Type B pancreatic cell (in vitro differentiated cells): ENCODE measurements at regions not wholly inside any gene's neighbourhood (a gene's known extent, or its start where the extent isn't known, plus 50 kb on each side); places are given as distances from the start of the nearest gene placed in this dataset.

Experiments
- DNase-seq: peaks from one replicate; pipeline ENCODE4 v3.0.0; 2021; ENCODE audit warnings: mixed read lengths; ENCODE audit not compliant: unreplicated experiment; ENCODE audit errors: extremely low spot score
- H3K27ac Mint-ChIP-seq: 2 replicates; pipeline ENCODE4 v1.8.0; 2021; ENCODE audit warnings: mild to moderate bottlenecking, mixed read lengths
- H3K27me3 Mint-ChIP-seq: 2 replicates; pipeline ENCODE4 v1.8.0; 2021; ENCODE audit warnings: mixed read lengths
- H3K36me3 Mint-ChIP-seq: 2 replicates; pipeline ENCODE4 v1.8.0; 2021; ENCODE audit warnings: mixed read lengths
- H3K4me1 Mint-ChIP-seq: one replicate; pipeline ENCODE4 v1.8.0; 2021; ENCODE audit warnings: mixed read lengths; ENCODE audit not compliant: unreplicated experiment
- H3K4me3 Mint-ChIP-seq: 2 replicates; pipeline ENCODE4 v1.8.0; 2021; ENCODE audit warnings: mild to moderate bottlenecking, mixed read lengths
- H3K9me3 Mint-ChIP-seq: 2 replicates; pipeline ENCODE4 v1.8.0; 2021; ENCODE audit warnings: mixed read lengths
- CTCF ChIP-seq: fragments of 200-600 bp; sonication (generic); conservative IDR thresholded peaks from 2 replicates; pipeline ENCODE4 v1.5.0; 2021; ENCODE audit warnings: antibody characterized with exemption, mild to moderate bottlenecking

GRCh38 chr1:209134001-209134400 is 449.5 kb upstream of the CAMK1G start:
- Mint-ChIP-seq H3K9me3 (peaks cover 4% of the 10 kb centered on the region), H3K27ac (no peak overlapping the region), H3K36me3 (no peaks in the 10 kb centered on the region), H3K4me1 (no peaks in the 10 kb centered on the region), H3K4me3 (no peak overlapping the region), H3K27me3 (no peaks in the 10 kb centered on the region)
- no peak for DNase-seq
- no peak for TF ChIP-seq CTCF

GRCh38 chr1:209143916-209144315 is 439.6 kb upstream of the CAMK1G start:
- no peaks in the 10 kb centered on the region for H3K4me1 Mint-ChIP-seq
- peaks cover 5% of the 10 kb centered on the region for H3K27me3 Mint-ChIP-seq
- no peaks in the 10 kb centered on the region for H3K9me3 Mint-ChIP-seq
- H3K36me3 Mint-ChIP-seq = no peaks in the 10 kb centered on the region
- H3K27ac Mint-ChIP-seq = no peak overlapping the region
- no peak for DNase-seq
- H3K4me3 Mint-ChIP-seq = no peak overlapping the region
- TF ChIP-seq CTCF = no peak

GRCh38 chr1:209150114-209150513 is 433.4 kb upstream of the CAMK1G start:
- no peaks in the 10 kb centered on the region for H3K9me3 Mint-ChIP-seq
- H3K4me1 Mint-ChIP-seq = no peaks in the 10 kb centered on the region
- no peak for DNase-seq
- no peak overlapping the region for H3K27ac Mint-ChIP-seq
- TF ChIP-seq CTCF = no peak
- no peaks in the 10 kb centered on the region for H3K36me3 Mint-ChIP-seq
- H3K4me3 Mint-ChIP-seq = no peak overlapping the region
- H3K27me3 Mint-ChIP-seq = peaks cover 16% of the 10 kb centered on the region

- Mint-ChIP-seq H3K27ac (no peak overlapping the region), H3K9me3 (no peaks in the 10 kb centered on the region), H3K4me3 (no peak overlapping the region), H3K27me3 (peaks cover 19% of the 10 kb centered on the region), H3K36me3 (no peaks in the 10 kb centered on the region), H3K4me1 (peaks cover 7% of the 10 kb centered on the region)
- TF ChIP-seq CTCF = no peak
- no peak for DNase-seq
These were observed 430.1 kb upstream of the CAMK1G start for GRCh38 chr1:209153411-209153810.

GRCh38 chr1:209154912-209155311 is 428.6 kb upstream of the CAMK1G start:
- Mint-ChIP-seq H3K4me3 (no peak overlapping the region), H3K27me3 (peaks cover 19% of the 10 kb centered on the region), H3K36me3 (no peaks in the 10 kb centered on the region), H3K4me1 (peaks cover 12% of the 10 kb centered on the region), H3K27ac (no peak overlapping the region), H3K9me3 (no peaks in the 10 kb centered on the region)
- DNase-seq = no peak
- no peak for TF ChIP-seq CTCF

GRCh38 chr1:209155546-209155945 is 428.0 kb upstream of the CAMK1G start:
- Mint-ChIP-seq H3K4me1 (peaks cover 17% of the 10 kb centered on the region), H3K4me3 (no peak overlapping the region), H3K36me3 (no peaks in the 10 kb centered on the region), H3K9me3 (no peaks in the 10 kb centered on the region), H3K27me3 (peaks cover 15% of the 10 kb centered on the region), H3K27ac (no peak overlapping the region)
- no peak for DNase-seq
- no peak for TF ChIP-seq CTCF
